ENCODE measurements at regions not wholly inside any gene's neighbourhood (a gene's known extent, or its start where the extent isn't known, plus 50 kb on each side); places are given as distances from the start of the nearest gene placed in this dataset.

GRCh38 chr7:53326634-53327033, 291.2 kb downstream of the POM121L12 start:
- POLR2A ChIA-PET: no interaction called here
- no peak overlapping the region for H2AFZ ChIP-seq (ENCODE audit: low read depth, low read length, poor library complexity, severe bottlenecking)
- peaks cover 5 to 15% of the 10 kb centered on the region in 2 experiments; a peak in 2 of 4 replicates for H3K9me3 ChIP-seq (ENCODE audit: control insufficient read depth in 1 of 2, insufficient read depth in 1 of 2, low read depth in 1 of 2, low read length in 2 of 2)
- H3K27ac ChIP-seq (ENCODE audit: low read depth, low read length): no peak overlapping the region
- no peak overlapping the region for H3K4me2 ChIP-seq (ENCODE audit: low read length)
- RAD21 ChIA-PET (ENCODE audit: low non-redundant PET in 1 of 2, low total read pairs in 2 of 2, uncharacterized antibody in 2 of 2, unreplicated experiment in 2 of 2): no interaction called here
- H3K36me3 ChIP-seq (ENCODE audit: control insufficient read depth in 1 of 2, insufficient read depth in 2 of 2, low read length in 2 of 2): no peaks in the 10 kb centered on the region
- CTCF ChIA-PET: no interaction called here
- H3K4me3 ChIP-seq (replicated peaks in 1 of 2; ENCODE audit: low read depth in 1 of 2, low read length in 2 of 2): no peak overlapping the region
- H3K9me2 ChIP-seq (ENCODE audit: insufficient read depth): no peaks in the 10 kb centered on the region
- no peak for ATAC-seq
- intact Hi-C loops (cut with micrococcal nuclease): no loop called here
- no peaks in the 10 kb centered on the region for H3K27me3 ChIP-seq (ENCODE audit: insufficient read depth, low read length)
- H3K9ac ChIP-seq (ENCODE audit: low read length): no peak overlapping the region
- no peaks in the 10 kb centered on the region for H4K20me1 ChIP-seq (ENCODE audit: insufficient read depth)
- no TSS peak for BruUV-seq (replicated peaks)
- H3K4me1 ChIP-seq (ENCODE audit: control insufficient read depth in 1 of 2, insufficient read depth in 2 of 2, low read length in 2 of 2): no peaks in the 10 kb centered on the region
- DNase-seq (ENCODE audit: low read depth, low spot score): no peak
- no peaks in the 10 kb centered on the region for H3K79me2 ChIP-seq (ENCODE audit: insufficient read depth, low read length)
- TF ChIP-seq SRF (IDR thresholded peaks at IDR 0.05; ENCODE audit: low read depth) (no peak), ELF1 (IDR thresholded peaks at IDR 0.05; ENCODE audit: borderline replicate concordance, low read depth) (no peak), CEBPB (IDR thresholded peaks at IDR 0.05; ENCODE audit: low read depth) (no peak), POLR2A (IDR thresholded peaks at IDR 0.05; ENCODE audit: borderline replicate concordance, extremely low read depth, insufficient read depth, insufficient read length) (no peak), CBX3 (IDR thresholded peaks at IDR 0.05; ENCODE audit: low read depth) (no peak), ZFX (IDR thresholded peaks at IDR 0.05) (no peak), RAD21 (IDR thresholded peaks at IDR 0.05; ENCODE audit: low read depth) (no peak), EZH2 (IDR thresholded peaks at IDR 0.05) (no peak), ZBTB33 (IDR thresholded peaks at IDR 0.05; ENCODE audit: extremely low read depth, insufficient replicate concordance, low read length) (no peak)

GRCh38 chr7:53336105-53336668, 300.8 kb downstream of the POM121L12 start:
- ATAC-seq: no peak
- no peak for DNase-seq (ENCODE audit: low read depth, low spot score)
- CTCF ChIA-PET: no interaction called here
- Histone ChIP-seq H3K9me2 (ENCODE audit: insufficient read depth) (no peaks in the 10 kb centered on the region), H3K9me3 (ENCODE audit: control insufficient read depth in 1 of 2, insufficient read depth in 1 of 2, low read depth in 1 of 2, low read length in 2 of 2) (peaks cover 15% of the 10 kb centered on the region in 2 experiments; a peak in 3 of 4 replicates), H3K36me3 (ENCODE audit: control insufficient read depth in 1 of 2, insufficient read depth in 2 of 2, low read length in 2 of 2) (no peaks in the 10 kb centered on the region), H3K4me3 (replicated peaks in 1 of 2; ENCODE audit: low read depth in 1 of 2, low read length in 2 of 2) (no peak overlapping the region), H3K9ac (ENCODE audit: low read length) (no peak overlapping the region), H4K20me1 (ENCODE audit: insufficient read depth) (no peaks in the 10 kb centered on the region), H3K4me1 (ENCODE audit: control insufficient read depth in 1 of 2, insufficient read depth in 2 of 2, low read length in 2 of 2) (no peaks in the 10 kb centered on the region), H3K79me2 (ENCODE audit: insufficient read depth, low read length) (no peaks in the 10 kb centered on the region), H3K4me2 (ENCODE audit: low read length) (no peak overlapping the region), H2AFZ (ENCODE audit: low read depth, low read length, poor library complexity, severe bottlenecking) (no peak overlapping the region), H3K27me3 (ENCODE audit: insufficient read depth, low read length) (no peaks in the 10 kb centered on the region), H3K27ac (ENCODE audit: low read depth, low read length) (no peak overlapping the region)
- POLR2A ChIA-PET: no interaction called here
- intact Hi-C loops (cut with micrococcal nuclease): no loop called here
- TF ChIP-seq SRF (IDR thresholded peaks at IDR 0.05; ENCODE audit: low read depth) (no peak), EZH2 (IDR thresholded peaks at IDR 0.05) (no peak), SIN3A (IDR thresholded peaks at IDR 0.05; ENCODE audit: low read depth) (no peak), CTCF (IDR thresholded peaks at IDR 0.05 in 2 of 3, conservative IDR thresholded peaks at IDR 0.05 in 1 of 3; ENCODE audit: borderline replicate concordance in 1 of 3, insufficient read depth in 1 of 3, low read depth in 2 of 3, low read length in 2 of 3) (no peak)
- no TSS peak for BruUV-seq (replicated peaks)
- RAD21 ChIA-PET (ENCODE audit: low non-redundant PET in 1 of 2, low total read pairs in 2 of 2, uncharacterized antibody in 2 of 2, unreplicated experiment in 2 of 2): no interaction called here

Data from HCT116 (cell line).